ENCODE measurements at regions not wholly inside any gene's neighbourhood (a gene's known extent, or its start where the extent isn't known, plus 50 kb on each side); places are given as distances from the start of the nearest gene placed in this dataset.

GRCh38 chr12:98172304-98172703, 343.1 kb upstream of the TMPO start:
- TF ChIP-seq CTCF (IDR thresholded peaks at IDR 0.05) (no peak), EZH2 (IDR thresholded peaks at IDR 0.05; ENCODE audit: borderline replicate concordance, insufficient read depth, low read depth, low read length, poor library complexity, severe bottlenecking) (no peak)
